ENCODE measurements at regions not wholly inside any gene's neighbourhood (a gene's known extent, or its start where the extent isn't known, plus 50 kb on each side); places are given as distances from the start of the nearest gene placed in this dataset.
"Not testable (repeated sequence)": the region's sequence is repeated elsewhere in the genome, so short reads cannot be mapped to it uniquely, and the experiment has no call there.

- DNase-seq: no peak
Measured at GRCh38 chr1:221204055-221204833, 325.0 kb downstream of the HLX start.

DNA sequence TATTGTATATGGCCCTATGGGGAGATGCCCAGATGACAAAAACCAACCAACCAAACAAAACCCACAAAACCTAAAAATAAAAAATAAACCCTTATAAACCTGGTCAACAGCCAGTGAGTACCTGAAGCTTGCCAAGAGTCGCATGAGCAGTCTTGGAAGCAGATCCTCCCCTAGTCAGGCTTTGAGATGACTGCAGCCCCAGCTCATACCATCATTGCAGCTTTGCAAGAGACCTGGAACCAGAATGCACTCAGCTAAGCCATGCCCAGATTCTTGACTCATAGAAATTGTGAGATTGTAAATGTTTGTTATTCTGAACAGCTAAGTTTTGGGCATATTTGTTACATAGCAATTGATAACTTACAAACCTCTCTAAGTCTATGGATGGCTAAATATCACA, 326.8 kb downstream of the HLX start:
- DNase-seq: no peak

GRCh38 chr1:221212926-221213325, 333.7 kb downstream of the HLX start:
- no peak for DNase-seq

DNA sequence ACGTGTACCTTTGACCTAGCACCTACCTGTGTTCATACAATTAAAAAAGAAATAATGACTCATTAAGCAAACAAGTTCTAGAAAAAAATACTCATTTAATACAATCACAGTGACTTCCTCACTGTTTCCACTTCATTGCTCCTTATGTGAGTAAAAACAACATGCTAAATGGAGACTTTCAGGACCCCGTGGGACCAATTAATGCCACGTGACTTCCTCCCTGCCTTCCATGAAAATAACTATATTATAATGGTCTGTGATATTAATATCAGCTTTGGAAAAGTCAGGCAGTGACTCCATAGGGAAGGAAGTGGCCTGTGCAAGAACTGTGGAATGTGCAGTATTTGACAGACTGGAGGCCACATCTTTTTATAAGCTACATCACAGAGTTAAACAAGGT, 337.8 kb downstream of the HLX start:
- DNase-seq: no peak

DNA sequence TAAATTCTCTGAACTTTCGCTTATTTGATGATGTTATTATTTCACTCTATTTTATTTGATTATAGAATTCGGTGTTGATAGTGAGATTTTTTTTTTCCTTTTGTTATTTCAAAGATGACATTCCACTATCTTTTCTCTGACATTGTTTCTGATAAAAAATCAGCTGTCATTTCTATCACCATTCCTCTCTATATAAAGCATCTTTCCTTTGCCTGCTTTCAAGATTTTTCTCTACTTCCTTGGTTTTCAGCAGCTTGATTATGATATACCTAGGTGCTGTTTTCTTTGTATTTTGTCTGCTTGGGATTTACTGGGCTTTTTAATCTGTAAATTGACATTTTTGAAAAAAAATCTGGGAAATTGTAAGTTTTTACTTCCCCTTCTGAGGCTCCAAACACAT, 344.0 kb downstream of the HLX start:
- DNase-seq: no peak

GRCh38 chr1:221227460-221227859, 348.2 kb downstream of the HLX start:
- no peak for DNase-seq

- no peak for DNase-seq
Measured at GRCh38 chr1:221227872-221228337, 348.7 kb downstream of the HLX start.

- DNase-seq: no peak
Measured at GRCh38 chr1:221228594-221228993, 349.4 kb downstream of the HLX start.

GRCh38 chr1:221230605-221231004, 351.4 kb downstream of the HLX start:
- DNase-seq: no peak

- DNase-seq: no peak
Measured at GRCh38 chr1:221234791-221235190, 355.5 kb downstream of the HLX start.

DNA sequence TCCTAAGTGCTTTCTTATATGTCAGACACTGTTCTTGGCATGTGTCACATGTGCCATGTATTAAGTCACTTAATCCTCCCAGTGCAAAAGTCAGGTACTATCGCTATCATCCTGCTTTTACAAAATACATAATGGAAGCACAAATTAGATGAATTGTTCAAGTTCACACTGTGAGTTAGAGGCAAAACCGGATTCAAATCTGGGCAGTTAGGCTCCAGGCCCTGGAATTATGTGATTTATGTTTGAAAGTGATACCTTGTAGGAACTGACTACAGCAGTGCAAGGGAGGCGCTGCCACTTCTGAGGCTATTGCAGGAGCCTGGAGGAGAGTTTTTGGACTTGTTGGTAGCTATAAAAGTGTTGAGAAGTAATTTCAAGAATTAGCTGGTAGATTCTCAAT, 358.3 kb downstream of the HLX start:
- no peak for DNase-seq

DNA sequence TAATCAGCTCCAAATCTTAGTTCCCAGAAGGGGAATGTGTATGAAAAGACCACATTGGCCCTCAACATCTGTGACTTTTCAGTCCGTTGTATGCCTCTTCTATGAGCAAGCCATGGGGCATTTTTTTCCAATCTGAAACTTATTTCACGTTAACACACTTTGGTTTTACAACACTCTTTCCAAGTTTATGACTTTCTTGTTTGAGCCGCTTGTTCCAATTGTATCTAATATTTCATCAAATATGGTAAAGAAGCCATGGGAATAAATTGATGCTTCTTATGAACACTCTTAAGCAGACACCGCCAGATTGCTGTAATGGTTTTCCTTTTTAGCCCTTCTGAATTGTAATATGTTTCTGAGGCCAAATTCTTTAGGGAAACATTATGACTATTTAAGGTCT, 359.9 kb downstream of the HLX start:
- DNase-seq: no peak

GRCh38 chr1:221239792-221240191, 360.5 kb downstream of the HLX start:
- DNase-seq: no peak

- DNase-seq: no peak
Measured at GRCh38 chr1:221240690-221241089, 361.4 kb downstream of the HLX start.

DNA sequence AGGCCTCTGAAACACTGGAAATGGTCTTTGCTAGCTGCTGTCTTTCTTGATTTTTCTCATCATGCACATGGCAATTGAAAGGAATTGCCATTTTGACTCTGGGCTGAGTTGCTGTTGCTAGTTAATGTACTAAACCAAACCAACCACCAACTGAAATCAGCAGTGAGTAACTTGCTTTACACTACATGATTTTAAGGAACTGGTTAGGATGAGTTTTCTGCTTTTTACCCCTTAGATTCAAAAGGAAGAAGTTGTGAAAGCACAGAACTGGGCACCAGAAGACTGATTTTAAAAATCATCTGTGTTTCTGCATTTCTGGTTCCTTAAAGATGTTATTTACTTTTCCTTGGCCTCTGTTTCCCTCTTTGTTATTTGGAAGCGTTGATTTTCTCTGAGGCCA, 361.9 kb downstream of the HLX start:
- DNase-seq: no peak

GRCh38 chr1:221241592-221241991, 362.3 kb downstream of the HLX start:
- no peak for DNase-seq

- DNase-seq: no peak
Measured at GRCh38 chr1:221246067-221246466, 366.8 kb downstream of the HLX start.

- DNase-seq: no peak
Measured at GRCh38 chr1:221246628-221247415, 367.6 kb downstream of the HLX start.

- no peak for DNase-seq
Measured at GRCh38 chr1:221251580-221251979, 372.3 kb downstream of the HLX start.

- no peak for DNase-seq
Measured at GRCh38 chr1:221254813-221255212, 375.6 kb downstream of the HLX start.

GRCh38 chr1:221256773-221257172, 377.5 kb downstream of the HLX start:
- no peak for DNase-seq

- DNase-seq: not testable (repeated sequence)
Measured at GRCh38 chr1:221257548-221257947, 378.3 kb downstream of the HLX start.

DNA sequence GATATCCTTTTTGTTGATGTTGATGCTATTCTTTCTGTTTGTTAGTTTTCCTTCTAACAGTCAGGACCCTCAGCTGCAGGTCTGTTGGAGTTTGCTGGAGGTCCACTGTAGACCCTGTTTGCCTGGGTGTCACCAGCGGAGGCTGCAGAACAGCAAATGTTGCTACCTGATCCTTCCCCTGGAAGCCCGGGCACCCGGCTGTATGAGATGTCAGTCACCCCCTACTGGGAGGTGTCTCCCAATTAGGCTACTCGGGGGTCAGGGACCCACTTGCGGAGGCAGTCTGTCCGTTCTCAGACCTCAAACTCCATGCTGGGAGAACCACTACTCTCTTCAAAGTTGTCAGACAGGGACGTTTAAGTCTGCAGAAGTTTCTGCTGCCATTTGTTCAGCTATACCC, 383.4 kb downstream of the HLX start:
- DNase-seq: not testable (repeated sequence)
